ENCODE measurements at regions not wholly inside any gene's neighbourhood (a gene's known extent, or its start where the extent isn't known, plus 50 kb on each side); places are given as distances from the start of the nearest gene placed in this dataset.
"Not testable (repeated sequence)": the region's sequence is repeated elsewhere in the genome, so short reads cannot be mapped to it uniquely, and the experiment has no call there.

DNA sequence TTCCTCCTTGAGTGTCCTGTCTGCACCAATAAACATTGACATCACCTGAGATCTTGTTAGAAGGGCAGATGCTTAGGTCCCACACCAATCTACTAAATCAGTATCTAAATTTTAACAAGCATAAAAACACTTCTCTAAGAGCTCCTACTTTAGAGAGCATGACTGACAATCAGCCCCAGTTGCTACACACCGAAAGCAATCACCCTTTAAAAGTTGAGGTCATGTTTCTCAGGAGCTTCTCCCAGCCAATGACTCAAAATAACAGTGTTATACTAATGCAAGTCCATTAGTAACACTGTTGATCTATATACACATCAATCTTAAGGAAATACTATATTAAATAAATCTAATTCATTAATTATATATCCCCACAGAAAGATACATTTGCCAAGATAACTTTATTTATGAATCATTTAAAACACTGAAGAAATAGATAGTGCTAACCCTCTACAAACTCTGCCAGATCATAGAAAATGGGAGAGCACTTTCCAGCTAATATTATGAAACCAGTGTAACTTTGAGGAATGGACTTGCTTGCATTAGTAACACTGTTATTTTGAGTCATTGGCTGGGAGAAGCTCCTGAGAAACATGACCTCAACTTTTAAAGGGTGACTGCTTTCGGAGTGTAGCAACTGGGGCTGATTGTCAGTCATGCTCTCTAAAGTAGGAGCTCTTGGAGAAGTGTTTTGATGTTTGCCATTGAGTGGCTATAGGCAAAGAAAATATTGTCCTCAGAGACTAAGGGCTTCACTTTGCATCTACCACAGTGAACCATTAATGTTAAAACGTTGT is 109.8 kb upstream of the HDX start:
- no peak for DNase-seq (ENCODE audit: extremely low read depth in 1 of 11, low read depth in 9 of 11, low spot score in 4 of 11)

DNA sequence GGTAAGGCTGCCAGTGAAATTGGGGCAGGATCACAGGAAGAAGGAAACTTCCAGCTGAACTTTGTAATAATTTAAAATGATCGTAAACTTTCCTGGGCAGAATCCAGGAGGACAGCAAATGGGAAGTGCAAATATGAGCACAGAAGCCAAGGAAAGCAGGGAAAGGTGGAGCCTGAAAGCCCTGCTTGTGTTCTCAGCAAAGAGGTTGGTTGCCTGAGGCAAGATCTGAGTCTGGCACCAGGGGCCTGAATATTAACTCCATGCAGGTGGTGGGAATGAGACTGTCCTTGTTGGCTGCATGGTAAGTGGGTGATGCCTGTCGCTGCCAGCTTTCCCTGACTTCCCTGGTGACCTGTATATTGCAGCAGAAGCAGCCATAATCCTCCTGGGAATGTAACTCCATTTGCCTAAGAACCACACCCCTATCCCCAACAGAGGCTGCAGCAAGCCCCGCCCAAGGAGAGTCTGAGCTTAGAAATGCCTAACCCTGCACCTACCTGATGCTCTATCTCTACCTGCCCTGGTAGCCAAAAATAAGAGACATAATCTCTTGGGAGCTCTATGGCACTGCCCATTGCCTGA is 132.0 kb upstream of the HDX start:
- DNase-seq (ENCODE audit: extremely low read depth in 1 of 11, low read depth in 9 of 11, low spot score in 4 of 11) = no peak

DNA sequence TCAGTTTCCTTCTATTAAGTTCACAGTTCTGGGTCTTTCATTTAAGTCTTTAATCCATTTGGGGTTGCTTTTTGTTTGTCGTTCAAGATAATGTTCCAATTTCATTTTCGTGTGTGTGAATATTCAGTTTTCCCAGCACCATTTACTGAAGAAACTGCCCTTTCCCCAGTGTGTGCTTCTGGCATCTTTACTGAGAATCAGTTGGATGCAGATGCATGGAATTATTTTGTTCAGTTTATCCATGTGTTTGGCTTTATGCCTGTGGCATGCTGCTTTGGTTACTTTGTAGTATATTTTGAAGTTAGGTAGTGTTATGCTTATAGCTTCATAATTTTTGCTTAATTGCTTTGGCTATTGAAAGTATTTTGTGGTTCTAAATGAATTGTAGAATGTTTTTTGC is 163.8 kb upstream of the HDX start:
- DNase-seq (ENCODE audit: extremely low read depth in 1 of 11, low read depth in 9 of 11, low spot score in 4 of 11) = no peak

DNA sequence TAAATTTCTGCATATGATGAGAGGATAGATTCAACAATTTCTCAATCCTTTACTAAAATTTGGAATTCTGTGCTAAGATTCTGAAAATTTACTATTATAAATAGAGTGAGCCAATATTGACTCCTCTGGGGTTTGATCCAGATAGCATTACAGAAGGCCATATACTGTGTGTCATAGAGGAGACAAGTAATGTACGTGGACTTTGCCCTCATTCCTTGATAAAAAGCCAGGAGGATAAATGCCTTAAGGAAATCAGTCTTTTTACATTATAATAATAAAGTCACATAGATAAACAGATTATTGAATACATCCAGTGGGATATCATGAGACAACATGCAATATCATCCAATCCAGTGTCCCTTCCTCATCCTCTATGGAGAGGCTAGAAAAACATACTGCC is 188.0 kb upstream of the HDX start:
- no peak for DNase-seq (ENCODE audit: extremely low read depth in 1 of 11, low read depth in 9 of 11, low spot score in 4 of 11)

DNA sequence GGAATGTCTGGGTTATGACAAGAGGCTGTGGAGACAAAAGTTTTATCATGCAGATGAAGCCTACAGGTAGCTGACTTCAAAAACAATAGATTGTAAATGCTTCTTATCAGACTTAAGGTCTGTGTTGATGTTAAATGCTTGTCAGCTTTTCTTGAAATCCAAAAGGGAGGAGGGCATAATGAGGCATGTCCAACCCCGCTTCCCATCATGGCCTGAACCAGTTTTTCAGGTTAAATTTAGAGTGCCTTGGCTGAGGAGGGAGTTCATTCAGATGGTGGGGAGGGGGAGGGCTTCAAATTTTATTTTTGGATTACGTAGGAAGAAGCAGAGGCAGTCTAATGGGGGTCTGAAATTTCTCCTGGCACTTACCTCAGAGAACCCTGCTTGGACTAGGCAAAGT is 207.7 kb upstream of the HDX start:
- no peak for DNase-seq (ENCODE audit: extremely low read depth in 1 of 11, low read depth in 9 of 11, low spot score in 4 of 11)

DNA sequence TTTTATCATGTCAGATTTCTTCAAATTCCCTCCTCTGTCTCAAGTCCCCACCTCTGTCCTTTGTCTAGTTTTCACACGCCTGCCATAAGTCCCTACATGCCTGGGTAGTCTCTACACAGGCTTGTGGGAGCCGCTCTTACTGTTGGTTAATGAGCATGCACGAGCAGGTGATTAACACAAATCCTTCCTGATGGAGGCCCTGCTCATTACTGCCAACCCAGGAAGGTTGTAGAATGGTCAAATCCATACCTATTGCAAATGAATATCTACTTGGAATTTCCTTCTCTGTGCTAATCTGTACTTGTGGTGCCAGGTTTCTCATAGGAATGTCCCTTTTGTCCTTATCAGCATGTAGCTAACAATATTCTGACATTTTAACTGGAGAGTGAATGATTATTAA is 208.4 kb upstream of the HDX start:
- DNase-seq (ENCODE audit: extremely low read depth in 1 of 11, low read depth in 9 of 11, low spot score in 4 of 11) = no peak

DNA sequence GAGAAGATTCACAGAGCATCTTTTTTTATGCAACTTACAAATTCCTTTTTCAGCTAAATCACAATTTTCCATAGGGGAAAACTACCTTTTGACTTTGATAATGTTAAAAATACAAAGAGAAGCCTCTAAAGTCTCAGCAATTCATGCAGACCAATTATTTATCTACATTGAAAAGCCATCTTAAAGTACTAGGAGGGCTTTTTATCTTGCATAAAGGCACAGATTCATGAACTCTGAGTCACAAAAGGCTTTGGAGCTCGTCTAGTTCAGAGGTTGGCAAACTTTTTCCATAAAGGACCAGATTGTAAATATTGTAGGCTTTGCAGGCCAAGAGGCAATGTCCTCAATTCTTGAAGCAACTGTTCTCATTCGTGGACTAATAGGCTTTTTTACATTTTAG is 210.4 kb upstream of the HDX start:
- DNase-seq (ENCODE audit: extremely low read depth in 1 of 11, low read depth in 9 of 11, low spot score in 4 of 11) = no peak

DNA sequence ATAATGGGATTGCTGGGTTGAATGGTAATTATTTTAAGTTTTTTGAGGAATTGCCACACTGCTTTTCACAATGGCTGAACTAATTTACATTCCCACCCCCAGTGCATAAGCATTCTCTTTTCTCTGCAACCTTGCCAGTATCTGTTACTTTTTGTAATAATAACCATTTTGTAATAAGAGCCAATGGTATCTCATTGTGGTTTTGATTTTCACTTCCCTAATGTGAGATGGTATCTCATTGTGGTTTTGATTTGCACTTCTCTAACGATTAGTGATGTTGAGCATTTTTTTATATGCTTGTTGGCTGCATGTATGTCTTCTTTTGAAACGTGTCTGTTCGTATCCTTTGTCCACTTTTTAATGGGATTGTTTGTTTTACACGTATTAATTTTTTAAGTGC is 213.1 kb upstream of the HDX start:
- DNase-seq (ENCODE audit: extremely low read depth in 1 of 11, low read depth in 9 of 11, low spot score in 4 of 11) = no peak

DNA sequence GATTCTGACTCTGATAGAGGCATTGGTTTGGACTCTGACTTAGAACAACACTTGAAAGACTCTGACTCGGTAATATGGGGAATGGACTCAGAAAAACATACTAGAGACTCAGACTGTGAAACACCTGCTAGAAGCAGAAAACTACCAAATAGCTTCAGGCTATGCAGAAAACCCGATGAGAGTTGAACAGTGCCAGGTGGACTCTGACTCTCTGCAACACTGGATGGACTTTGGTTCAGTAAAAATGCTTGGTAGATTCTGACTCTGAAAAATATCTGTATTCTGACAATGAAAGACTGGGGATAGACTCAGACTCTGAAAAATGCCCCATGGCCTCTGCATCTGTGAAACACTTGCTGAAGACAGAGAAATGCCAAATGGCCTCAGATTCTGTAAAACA is 215.1 kb upstream of the HDX start:
- DNase-seq (ENCODE audit: extremely low read depth in 1 of 11, low read depth in 9 of 11, low spot score in 4 of 11) = no peak

DNA sequence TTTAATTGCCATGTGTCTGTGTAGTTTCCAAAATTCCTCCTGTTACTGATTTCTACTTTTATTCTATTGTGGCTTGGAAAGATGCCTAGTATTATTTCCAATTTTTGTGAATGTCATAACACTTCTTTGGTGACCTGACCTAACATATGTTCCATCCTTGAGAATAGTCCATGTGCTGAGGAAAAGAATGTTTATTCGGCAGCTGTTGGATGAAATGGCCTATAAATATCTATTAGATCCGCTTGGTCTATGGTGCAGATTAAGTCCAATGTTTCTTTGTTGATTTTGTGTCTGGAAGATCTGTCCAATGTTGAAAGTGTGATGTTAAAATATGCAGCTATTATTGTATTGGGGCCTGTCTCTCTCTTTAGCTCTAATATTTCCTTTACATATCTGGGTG is 219.2 kb upstream of the HDX start:
- no peak for DNase-seq (ENCODE audit: extremely low read depth in 1 of 11, low read depth in 9 of 11, low spot score in 4 of 11)

DNA sequence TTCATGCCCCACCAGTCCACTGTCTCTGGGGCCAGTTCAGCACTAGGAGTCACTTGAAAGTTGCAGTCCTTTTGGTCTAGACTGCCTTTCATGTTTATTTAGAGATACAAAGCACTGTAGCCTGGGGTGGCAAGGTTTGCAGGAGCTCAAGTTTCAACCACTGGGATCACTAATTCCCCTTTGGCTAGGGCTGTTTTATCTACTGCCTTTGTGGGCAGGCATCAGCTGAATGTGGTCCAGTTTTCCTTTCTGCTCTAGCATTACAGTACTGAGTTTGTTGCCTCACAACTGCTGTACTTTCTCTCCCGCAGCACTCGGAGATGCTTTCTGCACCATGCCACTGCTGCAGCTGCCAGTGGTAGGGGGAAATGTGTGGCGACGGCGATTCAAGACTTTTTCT is 222.3 kb upstream of the HDX start:
- DNase-seq (ENCODE audit: extremely low read depth in 1 of 11, low read depth in 9 of 11, low spot score in 4 of 11) = no peak

DNA sequence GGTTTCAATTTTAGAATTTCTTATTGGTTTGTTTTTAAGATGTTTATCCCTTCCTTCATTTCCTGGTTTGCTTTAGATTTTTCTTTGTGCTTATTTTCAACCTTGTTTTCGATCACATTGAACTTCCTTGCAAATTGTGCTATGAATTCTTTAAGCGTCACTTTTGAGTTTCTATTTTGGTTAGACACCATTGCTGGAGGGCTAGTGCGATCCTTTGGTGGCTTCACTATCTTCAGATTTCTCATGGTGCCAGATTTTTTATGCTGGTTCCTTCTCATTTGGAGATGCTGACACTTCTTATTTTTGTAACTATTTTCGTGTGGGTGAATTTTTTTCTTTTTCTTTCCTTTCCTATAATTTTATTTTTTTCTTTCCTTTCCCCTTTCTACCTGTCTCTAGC is 227.2 kb upstream of the HDX start:
- no peak for DNase-seq (ENCODE audit: extremely low read depth in 1 of 11, low read depth in 9 of 11, low spot score in 4 of 11)

DNA sequence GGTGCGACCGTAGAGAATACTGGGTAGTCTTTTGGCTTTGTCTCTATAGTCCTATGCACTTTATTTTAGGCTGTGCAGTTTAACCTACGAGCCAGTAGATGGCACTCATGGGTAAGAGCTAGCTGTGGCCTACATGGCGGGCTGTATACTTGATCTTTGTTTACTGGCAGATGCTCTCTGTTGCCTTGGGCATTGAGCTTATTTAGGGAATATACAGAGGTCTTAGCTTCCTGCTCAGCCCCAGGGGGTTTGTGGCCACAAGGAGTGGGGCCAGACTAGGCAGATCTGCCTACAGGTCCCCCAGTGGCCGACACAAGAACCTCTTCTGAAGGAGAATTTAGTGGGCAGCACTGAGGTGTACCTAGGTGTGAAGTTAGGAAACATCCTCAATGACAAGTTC is 227.6 kb upstream of the HDX start:
- peak in 6 of 11 donors; percentile 5 to 13 (median 10) for DNase-seq (ENCODE audit: extremely low read depth in 1 of 11, low read depth in 9 of 11, low spot score in 4 of 11)

DNA sequence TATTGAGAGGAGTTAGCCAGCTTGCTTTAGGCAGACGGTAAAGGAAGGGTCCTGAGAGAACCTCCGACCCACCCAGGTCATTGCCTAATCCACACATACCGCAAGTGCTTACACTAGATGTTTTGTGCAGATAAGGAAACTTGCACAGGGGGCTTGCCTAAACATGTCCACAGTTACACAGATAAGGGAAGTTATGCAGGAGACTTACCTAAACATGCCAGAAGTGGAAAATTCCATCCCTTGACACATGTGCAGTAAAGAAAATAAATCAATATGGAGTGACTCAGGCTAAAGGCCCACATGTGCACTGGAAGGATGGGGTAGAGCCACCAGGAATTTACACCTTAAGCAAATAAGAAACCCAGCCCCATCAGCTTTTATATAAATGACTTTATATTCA is 232.8 kb upstream of the HDX start:
- no peak for DNase-seq (ENCODE audit: extremely low read depth in 1 of 11, low read depth in 9 of 11, low spot score in 4 of 11)

DNA sequence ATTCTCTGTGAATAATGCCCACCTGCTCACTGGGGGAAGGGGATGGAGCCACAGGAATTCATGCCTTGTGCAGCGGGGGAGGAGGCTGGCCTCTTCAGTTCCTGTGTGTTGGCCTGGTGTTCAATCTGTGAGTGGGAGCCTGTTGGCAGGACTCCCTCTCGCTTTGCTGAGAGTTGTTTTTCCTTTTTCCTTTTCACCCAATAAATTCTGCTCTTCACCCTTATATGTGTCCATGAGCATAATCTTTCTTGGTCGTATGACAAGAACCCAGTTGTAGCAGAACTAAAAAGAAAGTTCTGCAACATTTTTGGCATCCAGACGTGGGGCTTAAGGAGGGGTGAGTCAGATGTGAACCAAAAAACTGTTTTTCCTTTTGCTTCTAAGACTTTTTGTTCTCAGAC is 235.2 kb upstream of the HDX start:
- DNase-seq (ENCODE audit: extremely low read depth in 1 of 11, low read depth in 9 of 11, low spot score in 4 of 11) = no peak

DNA sequence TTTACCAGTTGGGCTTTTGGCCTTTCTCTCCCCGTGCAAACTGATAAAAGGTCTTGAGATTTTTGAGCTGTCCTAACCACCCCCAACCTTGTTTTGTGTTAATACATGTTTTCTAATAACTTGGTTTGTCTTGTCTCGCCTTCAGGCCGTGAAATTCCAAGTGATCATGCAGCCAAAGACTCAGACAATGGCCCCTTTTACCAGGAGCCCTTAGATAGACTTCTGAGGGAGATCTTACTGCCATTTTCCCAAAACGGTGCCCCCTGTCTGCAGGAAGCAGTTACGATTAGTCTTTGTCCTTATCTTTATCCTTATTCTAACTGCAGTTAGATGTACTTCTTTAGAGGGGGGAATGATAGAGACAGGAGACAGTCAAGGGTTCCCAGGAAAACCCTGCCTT is 245.3 kb upstream of the HDX start:
- DNase-seq (ENCODE audit: extremely low read depth in 1 of 11, low read depth in 9 of 11, low spot score in 4 of 11) = no peak

DNA sequence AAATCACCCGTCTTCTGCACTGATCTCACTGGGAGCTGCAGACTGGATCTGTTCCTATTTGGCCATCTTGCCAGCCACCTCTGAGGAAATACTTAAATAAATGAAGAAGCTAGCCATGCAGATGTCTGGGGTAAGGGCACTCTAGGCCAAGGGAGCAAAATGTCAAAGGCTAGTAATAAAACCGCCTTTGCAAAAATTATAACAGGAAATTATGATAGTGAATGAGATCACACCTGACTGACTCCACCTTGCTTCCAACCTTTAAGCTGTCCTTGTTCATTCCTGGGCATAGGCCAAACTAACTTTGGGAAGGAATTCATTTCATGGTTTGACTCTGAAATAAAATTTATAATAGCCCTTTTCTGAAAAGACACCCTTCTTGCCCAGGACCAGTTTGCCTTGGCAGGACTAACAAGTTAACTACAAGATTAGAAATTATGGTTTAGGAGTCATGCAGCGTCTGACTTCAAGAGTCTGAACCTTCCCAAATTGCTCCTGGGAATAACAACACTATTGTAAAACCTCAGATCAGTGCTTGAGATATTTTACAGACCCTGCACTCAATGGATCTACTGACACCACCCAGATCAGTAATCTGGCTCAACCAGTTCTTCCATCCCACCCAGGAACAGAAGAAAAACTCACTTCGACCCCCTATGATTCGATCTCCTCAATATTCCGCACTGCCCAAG is 246.9 kb upstream of the HDX start:
- DNase-seq (ENCODE audit: extremely low read depth in 1 of 11, low read depth in 9 of 11, low spot score in 4 of 11) = no peak

DNA sequence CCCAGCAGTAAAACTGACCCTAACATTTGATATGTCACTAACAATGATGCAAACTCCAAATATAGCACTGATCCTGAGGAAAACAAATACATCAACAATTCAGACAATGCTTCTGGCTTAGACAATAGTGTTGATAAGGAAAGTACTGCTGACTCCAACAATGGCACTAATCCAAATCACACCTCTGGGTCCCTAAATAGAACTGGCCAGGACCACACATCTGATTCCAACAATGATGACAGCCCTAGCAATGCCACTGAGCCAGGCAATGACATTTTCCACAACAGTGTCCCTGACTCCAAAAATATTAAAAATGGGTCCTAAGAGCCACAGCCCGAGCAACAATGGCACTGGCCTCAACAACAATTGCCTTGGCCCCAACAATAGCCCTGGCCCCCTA is 243.1 kb upstream of the APOOL start:
- DNase-seq (ENCODE audit: extremely low read depth in 1 of 11, low read depth in 9 of 11, low spot score in 4 of 11) = no peak

DNA sequence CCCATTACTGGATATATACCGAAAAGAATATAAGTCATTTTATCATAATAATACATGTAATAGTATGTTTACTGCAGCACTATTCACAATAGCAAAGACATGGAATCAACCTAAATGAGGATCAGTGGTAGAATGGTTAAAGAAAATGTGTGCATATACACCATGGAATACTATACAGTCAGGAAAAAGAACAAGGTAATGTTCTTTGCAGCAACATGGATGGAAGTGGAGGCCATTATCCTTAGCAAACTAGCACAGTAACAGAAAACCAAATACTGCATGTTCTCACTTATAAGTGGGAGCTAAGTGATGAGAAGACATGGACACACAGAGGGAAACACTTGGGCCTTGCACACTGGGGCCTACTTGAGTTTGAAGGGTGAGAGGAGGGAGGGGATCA is 207.4 kb upstream of the APOOL start:
- DNase-seq (ENCODE audit: extremely low read depth in 1 of 11, low read depth in 9 of 11, low spot score in 4 of 11) = no peak

DNA sequence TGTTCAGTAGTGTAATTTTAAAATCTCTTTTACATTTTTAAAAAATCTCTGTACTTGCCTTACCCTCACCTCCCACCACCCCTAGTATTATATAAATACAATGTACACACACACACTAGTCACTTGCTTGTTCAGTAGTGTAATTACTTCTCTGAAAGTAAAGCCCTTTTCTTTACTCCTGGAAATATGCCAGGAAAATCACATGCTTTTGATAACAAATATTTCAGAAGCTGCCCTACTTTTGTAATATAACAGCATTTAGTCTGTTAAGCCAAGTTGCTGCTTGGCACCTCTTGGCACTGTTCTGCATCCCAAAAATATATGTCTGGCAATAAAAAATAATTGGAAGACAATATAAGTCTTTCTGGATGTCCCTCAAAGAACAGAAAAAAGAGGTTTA is 172.8 kb upstream of the APOOL start:
- no peak for DNase-seq (ENCODE audit: extremely low read depth in 1 of 11, low read depth in 9 of 11, low spot score in 4 of 11)

DNA sequence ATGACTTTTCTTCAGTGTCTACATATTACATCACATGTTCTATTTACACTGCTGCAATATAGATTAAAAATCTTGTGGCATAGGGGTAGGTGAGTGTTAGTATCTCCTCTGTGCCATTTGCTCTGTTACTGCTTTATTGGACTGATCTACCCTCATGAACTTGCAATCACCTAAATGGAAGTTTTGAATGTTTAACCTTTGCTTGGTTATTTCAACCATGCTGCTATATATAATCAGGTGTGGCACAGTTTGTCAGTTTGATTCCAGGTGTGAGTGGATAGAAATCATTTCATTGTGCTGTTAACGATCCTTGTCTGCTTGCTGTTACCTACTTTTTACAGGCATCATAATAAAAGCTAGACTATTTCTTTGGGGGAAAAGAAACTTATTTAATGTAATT is 157.1 kb upstream of the APOOL start:
- not testable (repeated sequence) for DNase-seq (ENCODE audit: extremely low read depth in 1 of 11, low read depth in 9 of 11, low spot score in 4 of 11)

Data from renal cortex interstitium (tissue), 11 donors.